Hepatocyte (in vitro differentiated cells): ENCODE measurements at regions not wholly inside any gene's neighbourhood (a gene's known extent, or its start where the extent isn't known, plus 50 kb on each side); places are given as distances from the start of the nearest gene placed in this dataset.

Source experiments
- DNase-seq: peaks from one replicate; pipeline ENCODE4 v3.0.0-alpha.2; 2016; ENCODE audit warnings: low spot score
- H2AFZ ChIP-seq: fragments of 200-600 bp; sonication (generic); 2 replicates; pipeline ENCODE4 v1.6.0; 2016; ENCODE audit warnings: antibody characterized with exemption, mild to moderate bottlenecking
- H3K27ac ChIP-seq: fragments of 200-600 bp; sonication (generic); 2 replicates; pipeline ENCODE4 v1.5.1; 2016; ENCODE audit warnings: mild to moderate bottlenecking
- H3K27me3 ChIP-seq: fragments of 200-600 bp; sonication (generic); 2 replicates; pipeline ENCODE4 v1.6.1; 2016
- H3K36me3 ChIP-seq: fragments of 200-600 bp; sonication (generic); replicated peaks from 2 replicates; pipeline ENCODE4 v1.5.1; 2016; ENCODE audit warnings: low read depth; ENCODE audit not compliant: insufficient read depth
- H3K4me1 ChIP-seq: fragments of 200-600 bp; sonication (generic); 2 replicates; pipeline ENCODE4 v1.5.1; 2016; ENCODE audit warnings: mild to moderate bottlenecking, moderate library complexity; ENCODE audit not compliant: insufficient read depth
- H3K4me2 ChIP-seq: fragments of 200-600 bp; sonication (generic); 2 replicates; pipeline ENCODE4 v1.6.0; 2016
- H3K4me3 ChIP-seq: fragments of 200-600 bp; sonication (generic); 2 replicates; pipeline ENCODE4 v1.5.1; 2016; ENCODE audit warnings: mild to moderate bottlenecking
- H3K79me2 ChIP-seq: fragments of 200-600 bp; sonication (generic); 2 replicates; pipeline ENCODE4 v1.6.0; 2017; ENCODE audit warnings: mild to moderate bottlenecking
- H3K9me2 ChIP-seq: fragments of 200-600 bp; sonication (generic); replicated peaks from 2 replicates; pipeline ENCODE4 v1.6.0; 2017; ENCODE audit warnings: mild to moderate bottlenecking; ENCODE audit not compliant: insufficient read depth
- H3K9me3 ChIP-seq: fragments of 200-600 bp; sonication (generic); 2 replicates; pipeline ENCODE4 v1.5.1; 2016; ENCODE audit warnings: low read depth, mild to moderate bottlenecking
- H4K20me1 ChIP-seq: fragments of 200-600 bp; sonication (generic); 2 replicates; pipeline ENCODE4 v1.6.0; 2016; ENCODE audit warnings: mild to moderate bottlenecking; ENCODE audit not compliant: insufficient read depth, poor library complexity, severe bottlenecking
- EZH2 ChIP-seq: fragments of 200-600 bp; sonication (generic); IDR thresholded peaks from 2 replicates; pipeline ENCODE4 v1.6.1; 2016; ENCODE audit warnings: antibody characterized with exemption, mild to moderate bottlenecking, borderline replicate concordance
- EZH2phosphoT487 ChIP-seq: fragments of 200-600 bp; sonication (generic); IDR thresholded peaks from one replicate; pipeline ENCODE4 v1.6.1; 2018; ENCODE audit warnings: antibody characterized with exemption, mild to moderate bottlenecking, low read depth, moderate library complexity; ENCODE audit not compliant: unreplicated experiment, severe bottlenecking
- WGBS: methylation state at CpG from one replicate; pipeline ENCODE4 v1.1.6; 2016; ENCODE audit warnings: low lambda C conversion rate; ENCODE audit errors: missing lambda C conversion rate; 5-methylcytosine and 5-hydroxymethylcytosine counted together
- TF ChIP-seq, protein P1 (sequence below): fragments of 200-600 bp; sonication (generic); IDR thresholded peaks from 2 replicates; pipeline ENCODE4 v1.5.1; 2016; ENCODE audit warnings: antibody characterized with exemption, mild to moderate bottlenecking; ENCODE audit not compliant: poor library complexity

DNA sequence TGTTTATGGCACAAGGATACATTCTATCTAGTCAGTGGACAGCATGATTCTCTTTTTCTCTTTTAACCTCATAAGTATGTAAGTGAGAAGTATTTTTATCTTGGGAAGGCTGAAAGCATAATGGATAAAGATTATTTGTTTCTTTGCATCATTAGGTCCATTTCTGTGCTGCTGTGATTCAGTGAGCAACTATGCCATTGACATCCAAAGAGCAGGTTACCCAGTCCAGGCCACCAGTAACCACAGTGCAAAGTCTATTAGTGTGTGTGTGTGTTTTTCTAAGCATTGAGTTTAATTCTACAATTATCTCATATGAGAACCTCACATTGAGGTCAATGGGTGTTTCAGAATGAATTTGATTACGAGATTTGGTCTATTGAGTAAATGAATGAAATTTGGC, 158.8 kb upstream of the DACH1 start:
- 90% methylated on average over 1 of the region's 1 CpG for WGBS
- H3K4me2 ChIP-seq: no peak overlapping the region
- DNase-seq: no peak
- H3K9me2 ChIP-seq: no peaks in the 10 kb centered on the region
- H3K27me3 ChIP-seq: no peaks in the 10 kb centered on the region
- no peak overlapping the region for H2AFZ ChIP-seq
- H3K4me1 ChIP-seq: no peaks in the 10 kb centered on the region
- H3K9me3 ChIP-seq: no peaks in the 10 kb centered on the region
- H3K79me2 ChIP-seq: no peaks in the 10 kb centered on the region
- no peaks in the 10 kb centered on the region for H3K36me3 ChIP-seq
- H3K4me3 ChIP-seq: no peak overlapping the region
- H4K20me1 ChIP-seq: no peaks in the 10 kb centered on the region
- no peak overlapping the region for H3K27ac ChIP-seq
- no peak for TF ChIP-seq EZH2phosphoT487
- TF ChIP-seq, protein P1, sequence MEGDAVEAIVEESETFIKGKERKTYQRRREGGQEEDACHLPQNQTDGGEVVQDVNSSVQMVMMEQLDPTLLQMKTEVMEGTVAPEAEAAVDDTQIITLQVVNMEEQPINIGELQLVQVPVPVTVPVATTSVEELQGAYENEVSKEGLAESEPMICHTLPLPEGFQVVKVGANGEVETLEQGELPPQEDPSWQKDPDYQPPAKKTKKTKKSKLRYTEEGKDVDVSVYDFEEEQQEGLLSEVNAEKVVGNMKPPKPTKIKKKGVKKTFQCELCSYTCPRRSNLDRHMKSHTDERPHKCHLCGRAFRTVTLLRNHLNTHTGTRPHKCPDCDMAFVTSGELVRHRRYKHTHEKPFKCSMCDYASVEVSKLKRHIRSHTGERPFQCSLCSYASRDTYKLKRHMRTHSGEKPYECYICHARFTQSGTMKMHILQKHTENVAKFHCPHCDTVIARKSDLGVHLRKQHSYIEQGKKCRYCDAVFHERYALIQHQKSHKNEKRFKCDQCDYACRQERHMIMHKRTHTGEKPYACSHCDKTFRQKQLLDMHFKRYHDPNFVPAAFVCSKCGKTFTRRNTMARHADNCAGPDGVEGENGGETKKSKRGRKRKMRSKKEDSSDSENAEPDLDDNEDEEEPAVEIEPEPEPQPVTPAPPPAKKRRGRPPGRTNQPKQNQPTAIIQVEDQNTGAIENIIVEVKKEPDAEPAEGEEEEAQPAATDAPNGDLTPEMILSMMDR: no peak
- TF ChIP-seq EZH2: no peak

DNA sequence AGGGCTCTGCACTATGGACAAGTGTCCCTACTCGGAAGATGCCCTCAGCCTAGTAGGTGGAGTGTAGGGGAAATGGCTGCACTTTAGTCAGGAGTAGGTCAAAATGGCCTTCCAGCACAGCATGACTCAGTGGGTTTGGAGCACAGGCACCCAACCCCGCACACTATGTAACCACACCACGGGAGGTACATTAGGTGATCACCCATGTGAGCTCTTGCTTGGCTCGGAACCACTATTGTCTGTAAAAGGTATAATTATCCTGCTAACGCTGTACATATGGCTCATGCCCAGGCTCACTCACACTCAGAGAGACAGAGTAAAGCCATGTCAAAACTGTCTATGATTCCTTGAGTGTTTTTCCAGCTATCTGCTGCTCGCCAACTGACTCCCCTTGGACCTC, 156.9 kb upstream of the DACH1 start:
- H3K4me1 ChIP-seq: no peaks in the 10 kb centered on the region
- H3K4me2 ChIP-seq: no peak overlapping the region
- no peaks in the 10 kb centered on the region for H3K79me2 ChIP-seq
- H3K27me3 ChIP-seq: no peaks in the 10 kb centered on the region
- no peaks in the 10 kb centered on the region for H3K36me3 ChIP-seq
- no peak for TF ChIP-seq EZH2phosphoT487
- TF ChIP-seq, protein P1: no peak
- no peak for TF ChIP-seq EZH2
- H4K20me1 ChIP-seq: no peaks in the 10 kb centered on the region
- H3K9me2 ChIP-seq: no peaks in the 10 kb centered on the region
- H3K4me3 ChIP-seq: no peak overlapping the region
- no peak overlapping the region for H3K27ac ChIP-seq
- H3K9me3 ChIP-seq: no peaks in the 10 kb centered on the region
- DNase-seq: no peak
- WGBS: 94% methylated on average over 6 of the region's 6 CpGs
- H2AFZ ChIP-seq: no peak overlapping the region

DNA sequence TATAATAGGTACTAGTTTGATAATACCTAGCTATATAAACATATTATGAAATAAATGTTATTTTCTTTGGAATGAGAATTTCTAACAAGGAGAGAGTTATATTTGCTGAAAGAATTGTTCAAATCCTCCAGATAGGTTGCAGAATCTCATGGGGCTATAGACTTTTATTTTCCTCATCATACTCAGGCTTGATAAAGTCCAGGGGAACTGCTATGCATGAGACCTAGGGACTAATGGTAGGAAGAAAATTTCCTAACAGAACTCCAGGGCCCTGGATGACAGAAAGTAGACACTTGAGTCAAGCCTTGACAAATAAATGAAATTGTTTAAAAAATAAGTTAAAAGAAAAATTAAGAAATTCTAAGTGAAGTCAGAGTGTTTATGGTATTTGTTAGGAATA, 138.5 kb upstream of the DACH1 start:
- Histone ChIP-seq H3K27me3 (no peaks in the 10 kb centered on the region), H3K27ac (no peak overlapping the region), H3K79me2 (no peaks in the 10 kb centered on the region), H3K4me3 (no peak overlapping the region), H2AFZ (no peak overlapping the region), H3K4me2 (no peak overlapping the region), H3K9me3 (no peaks in the 10 kb centered on the region), H3K4me1 (peaks cover 5% of the 10 kb centered on the region), H3K36me3 (no peaks in the 10 kb centered on the region), H4K20me1 (no peaks in the 10 kb centered on the region), H3K9me2 (no peaks in the 10 kb centered on the region)
- no peak for DNase-seq
- TF ChIP-seq EZH2 (no peak), EZH2phosphoT487 (no peak)
- TF ChIP-seq, protein P1: no peak

DNA sequence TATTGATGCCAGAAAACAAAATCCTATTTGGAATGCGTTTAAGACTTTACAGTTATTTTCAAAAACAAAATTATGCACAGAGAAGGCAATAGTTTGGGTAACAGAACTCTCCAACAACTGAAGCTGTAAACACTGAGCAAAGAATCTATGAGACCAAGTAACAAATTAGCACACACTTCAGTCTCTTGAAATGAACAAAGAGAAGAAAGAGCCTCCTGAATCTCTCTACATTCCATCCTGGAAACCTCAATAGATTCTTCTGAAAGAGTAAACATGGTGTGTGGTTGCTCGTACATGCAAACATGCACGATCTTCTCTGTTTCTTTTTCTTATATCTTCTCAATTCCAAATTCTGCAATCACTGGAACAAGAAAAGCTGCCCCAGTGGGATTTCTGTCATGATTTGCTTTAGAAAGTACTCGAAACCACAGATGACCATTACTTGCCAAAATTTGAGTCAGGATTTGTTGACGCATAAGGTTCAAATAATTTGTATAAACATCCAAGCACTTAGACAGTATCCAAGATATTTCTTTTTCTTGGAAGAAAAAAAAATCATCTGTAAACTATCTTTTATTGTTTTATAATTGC, 137.9 kb upstream of the DACH1 start:
- 78% methylated on average over 5 of the region's 5 CpGs for WGBS
- H4K20me1 ChIP-seq: no peaks in the 10 kb centered on the region
- H3K36me3 ChIP-seq: no peaks in the 10 kb centered on the region
- no peak overlapping the region for H2AFZ ChIP-seq
- no peak overlapping the region for H3K4me2 ChIP-seq
- H3K9me2 ChIP-seq: no peaks in the 10 kb centered on the region
- no peaks in the 10 kb centered on the region for H3K9me3 ChIP-seq
- no peaks in the 10 kb centered on the region for H3K79me2 ChIP-seq
- no peaks in the 10 kb centered on the region for H3K27me3 ChIP-seq
- H3K27ac ChIP-seq: no peak overlapping the region
- no peak overlapping the region for H3K4me3 ChIP-seq
- DNase-seq: no peak
- H3K4me1 ChIP-seq: peaks cover 5% of the 10 kb centered on the region
- TF ChIP-seq, protein P1: no peak
- TF ChIP-seq EZH2 (no peak), EZH2phosphoT487 (no peak)
